Activated CD8-positive, alpha-beta memory T cell treated with anti-CD3 and anti-CD28 coated beads, Interleukin-2, amount 10 ng/mL, durations not matched to agents 7 days and 5 days (primary cell): ENCODE measurements at regions not wholly inside any gene's neighbourhood (a gene's known extent, or its start where the extent isn't known, plus 50 kb on each side); places are given as distances from the start of the nearest gene placed in this dataset.

Experiments used
- ATAC-seq: fragments of 150-1000 bp; cut with Tn5 transposase; one replicate; pipeline ENCODE4 v1.10.0; 2021; ENCODE audit warnings: moderate library complexity
- CTCF ChIA-PET: fragments of 350-600 bp; sonication (Branson Sonifier 250); formaldehyde crosslinking; loops from one replicate; lab custom pipeline; 2021; ENCODE audit warnings: antibody characterized with exemption; lab: Charles Lee
- DNase-seq: peaks from one replicate; pipeline ENCODE4 v3.0.0-alpha.2; 2020
- H3K27ac Mint-ChIP-seq: one replicate; pipeline ENCODE4 v1.8.0; 2021; ENCODE audit warnings: mild to moderate bottlenecking, mixed read lengths
- H3K27me3 Mint-ChIP-seq: one replicate; pipeline ENCODE4 v1.8.0; 2021; ENCODE audit warnings: mixed read lengths
- H3K36me3 Mint-ChIP-seq: one replicate; pipeline ENCODE4 v1.8.0; 2021; ENCODE audit warnings: mild to moderate bottlenecking, mixed read lengths
- H3K4me1 Mint-ChIP-seq: one replicate; pipeline ENCODE4 v1.8.0; 2021; ENCODE audit warnings: mixed read lengths
- H3K4me3 Mint-ChIP-seq: one replicate; pipeline ENCODE4 v1.8.0; 2021; ENCODE audit warnings: mild to moderate bottlenecking, moderate library complexity, mixed read lengths
- H3K9me3 Mint-ChIP-seq: one replicate; pipeline ENCODE4 v1.8.0; 2022; ENCODE audit warnings: low read depth, mixed read lengths

DNA sequence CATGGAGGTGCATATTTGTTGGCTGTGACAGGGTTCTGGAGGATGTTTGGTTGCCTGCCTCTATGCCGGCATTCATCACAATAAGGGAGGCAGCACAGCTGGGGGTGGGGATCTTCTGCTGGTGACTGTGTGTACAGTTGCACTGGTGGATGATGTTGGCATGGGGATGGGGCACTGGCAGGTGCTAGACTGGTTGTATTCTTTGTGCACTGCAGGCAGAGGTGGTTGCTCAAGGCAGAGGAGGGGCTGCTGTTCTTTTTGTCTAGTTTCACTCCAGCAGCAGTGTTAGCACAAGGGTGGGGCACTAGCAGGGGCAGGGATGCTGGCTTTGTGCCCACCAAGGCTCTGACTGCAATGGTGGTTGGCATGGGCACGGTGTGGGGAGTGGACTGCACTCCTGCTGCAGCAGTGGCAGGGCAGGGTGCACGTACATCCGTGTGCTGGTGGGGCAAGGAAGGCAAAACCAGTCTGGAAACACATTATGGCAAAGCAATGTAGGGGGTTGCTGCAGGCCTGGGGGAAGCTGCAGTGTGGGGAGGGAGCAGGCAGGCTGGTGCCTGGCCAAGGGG, 69.3 kb downstream of the ISOC1 start:
- Mint-ChIP-seq H3K4me3 (no peak overlapping the region), H3K4me1 (no peaks in the 10 kb centered on the region), H3K27me3 (no peaks in the 10 kb centered on the region), H3K9me3 (peaks cover 2% of the 10 kb centered on the region), H3K27ac (no peak overlapping the region), H3K36me3 (peaks cover 1% of the 10 kb centered on the region)
- CTCF ChIA-PET: no interaction called here
- DNase-seq (no peak), ATAC-seq (no peak)

DNA sequence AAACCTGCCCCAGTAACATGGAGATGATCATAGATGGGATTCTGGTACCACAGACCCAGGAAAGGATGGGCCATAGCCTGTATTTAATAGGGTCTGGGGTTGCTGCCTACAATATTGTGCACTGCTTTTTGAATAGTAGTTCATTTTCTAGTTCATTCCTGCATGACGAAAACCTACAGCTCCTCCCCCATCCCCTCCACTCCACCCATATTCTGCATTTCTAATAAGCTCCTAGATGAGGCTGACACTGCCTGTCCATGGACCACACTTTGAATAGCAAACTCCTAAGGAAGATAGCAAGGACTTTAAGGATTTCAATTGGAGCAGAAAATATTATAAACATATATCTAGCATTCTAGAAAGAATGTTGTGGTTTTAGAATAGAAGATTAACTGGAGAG, 75.5 kb downstream of the ISOC1 start:
- Mint-ChIP-seq H3K27me3 (no peaks in the 10 kb centered on the region), H3K9me3 (no peaks in the 10 kb centered on the region), H3K27ac (no peak overlapping the region), H3K4me3 (no peak overlapping the region), H3K4me1 (no peaks in the 10 kb centered on the region), H3K36me3 (no peaks in the 10 kb centered on the region)
- CTCF ChIA-PET: no interaction called here
- ATAC-seq (no peak), DNase-seq (no peak)

DNA sequence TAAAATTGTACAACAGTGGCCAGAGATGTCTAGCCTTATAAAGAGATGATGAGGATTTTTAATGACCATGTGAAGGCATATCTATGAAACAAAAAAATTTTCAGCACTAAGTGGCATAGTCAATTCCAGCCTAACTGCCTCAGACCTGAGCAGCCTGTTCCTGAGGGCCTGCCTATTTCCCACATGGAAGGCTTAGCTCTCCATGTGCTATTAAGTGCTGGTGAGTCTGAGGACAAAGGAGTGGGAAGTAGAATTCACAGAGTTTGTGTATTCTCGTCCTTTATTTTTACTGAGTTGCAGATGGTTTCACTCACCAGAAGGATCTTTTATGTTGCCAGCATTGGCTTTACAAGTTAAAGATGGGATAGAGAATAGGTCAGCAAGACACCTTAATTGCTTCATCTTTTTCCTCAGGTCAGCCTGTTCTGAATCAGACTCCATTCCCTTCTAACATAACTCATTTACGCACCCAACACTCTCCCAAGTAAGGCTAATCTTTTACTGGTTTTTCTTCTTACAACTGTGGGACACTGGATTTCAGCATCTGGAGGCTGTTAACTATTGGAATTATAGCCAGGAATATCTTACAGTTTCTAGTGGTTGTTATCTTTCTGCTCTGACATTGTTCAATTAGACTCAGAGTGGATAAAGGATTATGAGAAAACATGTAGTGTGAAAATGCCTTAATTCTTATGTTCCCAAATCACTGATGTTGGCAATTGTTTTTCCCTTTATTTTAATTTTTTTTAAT, 76.8 kb downstream of the ISOC1 start:
- DNase-seq (no peak), ATAC-seq (no peak)
- H3K4me1 Mint-ChIP-seq: no peaks in the 10 kb centered on the region
- no peaks in the 10 kb centered on the region for H3K27me3 Mint-ChIP-seq
- no peak overlapping the region for H3K27ac Mint-ChIP-seq
- no peak overlapping the region for H3K4me3 Mint-ChIP-seq
- no peaks in the 10 kb centered on the region for H3K36me3 Mint-ChIP-seq
- H3K9me3 Mint-ChIP-seq: no peaks in the 10 kb centered on the region
- CTCF ChIA-PET: no interaction called here

DNA sequence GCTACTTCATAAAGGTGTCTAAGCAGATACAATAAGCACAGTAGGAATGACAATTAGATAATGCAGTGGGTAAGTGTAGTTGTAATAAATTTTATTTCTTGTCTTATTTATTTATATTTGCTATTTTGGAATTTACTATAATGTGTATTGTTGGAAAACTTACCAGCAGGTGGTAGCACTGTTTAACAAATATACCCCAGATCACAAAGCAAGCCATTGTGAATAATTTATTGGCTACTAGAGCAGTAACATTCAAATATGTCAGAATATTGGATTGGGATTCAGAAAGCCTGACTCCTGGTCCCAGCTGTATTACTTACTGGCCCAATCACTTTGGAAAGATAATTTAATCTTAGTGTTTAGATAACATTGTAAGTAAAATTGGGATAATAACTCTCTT, 78.0 kb downstream of the ISOC1 start:
- no peak overlapping the region for H3K4me3 Mint-ChIP-seq
- no peak for ATAC-seq
- H3K27ac Mint-ChIP-seq: no peak overlapping the region
- H3K4me1 Mint-ChIP-seq: no peaks in the 10 kb centered on the region
- CTCF ChIA-PET: no interaction called here
- DNase-seq: no peak
- no peaks in the 10 kb centered on the region for H3K27me3 Mint-ChIP-seq
- no peaks in the 10 kb centered on the region for H3K36me3 Mint-ChIP-seq
- H3K9me3 Mint-ChIP-seq: no peaks in the 10 kb centered on the region

DNA sequence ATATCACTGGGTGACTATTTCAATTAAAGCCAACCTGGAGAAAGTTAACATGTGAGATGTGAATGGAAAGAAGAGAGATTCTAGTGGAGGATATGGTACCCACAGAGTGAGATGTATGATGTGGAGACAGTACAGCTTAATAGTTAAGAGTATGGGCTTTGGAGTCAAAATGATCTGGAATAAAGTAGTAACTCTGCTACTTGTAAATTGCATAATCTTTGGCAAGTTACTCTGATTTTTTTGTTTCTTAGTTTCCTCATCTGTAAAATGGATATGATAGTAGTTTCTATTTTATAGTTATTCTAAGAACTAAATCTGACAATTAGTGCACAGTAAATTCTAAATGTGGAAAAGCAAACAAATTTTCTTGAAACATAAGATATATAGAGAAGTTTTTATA, 79.2 kb downstream of the ISOC1 start:
- H3K9me3 Mint-ChIP-seq: no peaks in the 10 kb centered on the region
- DNase-seq (no peak), ATAC-seq (no peak)
- no peak overlapping the region for H3K4me3 Mint-ChIP-seq
- H3K4me1 Mint-ChIP-seq: no peaks in the 10 kb centered on the region
- H3K36me3 Mint-ChIP-seq: no peaks in the 10 kb centered on the region
- H3K27me3 Mint-ChIP-seq: no peaks in the 10 kb centered on the region
- no peak overlapping the region for H3K27ac Mint-ChIP-seq
- CTCF ChIA-PET: no interaction called here

DNA sequence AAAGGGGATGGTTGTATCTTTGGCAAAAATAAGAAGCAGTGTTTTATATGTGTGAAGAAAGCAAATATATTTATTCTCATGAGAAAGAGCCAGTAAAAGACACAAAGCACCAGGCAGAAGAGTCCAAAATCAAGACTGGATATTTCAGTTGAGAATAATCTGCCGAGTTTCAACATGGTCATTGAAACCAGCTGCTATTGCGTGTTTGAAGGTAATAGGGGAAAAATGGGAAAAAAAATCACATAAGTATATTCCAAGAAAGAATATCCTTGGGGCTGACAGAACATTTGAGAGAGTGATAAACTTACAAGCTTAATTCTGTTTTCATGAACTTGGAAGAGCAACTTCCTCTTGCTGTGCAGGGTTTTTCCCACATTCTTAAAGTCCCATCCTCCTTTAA, 79.9 kb downstream of the ISOC1 start:
- CTCF ChIA-PET: no interaction called here
- ATAC-seq: no peak

DNA sequence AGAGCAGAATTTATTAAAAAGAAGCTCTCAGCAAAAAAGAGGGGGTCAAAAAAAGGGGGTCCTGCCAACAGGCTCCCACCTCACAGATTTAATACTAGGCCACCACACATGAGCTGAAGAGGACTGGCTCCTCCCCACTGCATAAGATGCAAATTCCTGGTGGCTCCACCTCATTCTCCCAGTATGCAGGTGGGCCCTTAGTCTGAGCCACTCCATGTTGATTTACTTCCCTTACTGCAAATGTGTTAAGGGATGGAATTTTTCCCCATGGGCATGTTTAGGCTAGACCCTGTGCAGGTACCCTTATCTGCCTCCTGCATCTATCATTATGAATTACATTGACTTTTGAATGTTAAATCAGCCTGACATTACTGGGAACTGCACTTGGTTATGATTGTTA, 82.9 kb downstream of the ISOC1 start:
- no peaks in the 10 kb centered on the region for H3K36me3 Mint-ChIP-seq
- H3K4me3 Mint-ChIP-seq: no peak overlapping the region
- no peak for ATAC-seq
- CTCF ChIA-PET: no interaction called here
- no peaks in the 10 kb centered on the region for H3K9me3 Mint-ChIP-seq
- no peaks in the 10 kb centered on the region for H3K27me3 Mint-ChIP-seq
- no peak for DNase-seq
- H3K27ac Mint-ChIP-seq: no peak overlapping the region
- no peaks in the 10 kb centered on the region for H3K4me1 Mint-ChIP-seq

More for the DNA sequence above, 79.9 kb downstream of the ISOC1 start:
- Mint-ChIP-seq H3K4me3 (no peak overlapping the region), H3K9me3 (no peaks in the 10 kb centered on the region), H3K27ac (no peak overlapping the region), H3K27me3 (no peaks in the 10 kb centered on the region), H3K4me1 (no peaks in the 10 kb centered on the region), H3K36me3 (no peaks in the 10 kb centered on the region)
- DNase-seq: no peak

DNA sequence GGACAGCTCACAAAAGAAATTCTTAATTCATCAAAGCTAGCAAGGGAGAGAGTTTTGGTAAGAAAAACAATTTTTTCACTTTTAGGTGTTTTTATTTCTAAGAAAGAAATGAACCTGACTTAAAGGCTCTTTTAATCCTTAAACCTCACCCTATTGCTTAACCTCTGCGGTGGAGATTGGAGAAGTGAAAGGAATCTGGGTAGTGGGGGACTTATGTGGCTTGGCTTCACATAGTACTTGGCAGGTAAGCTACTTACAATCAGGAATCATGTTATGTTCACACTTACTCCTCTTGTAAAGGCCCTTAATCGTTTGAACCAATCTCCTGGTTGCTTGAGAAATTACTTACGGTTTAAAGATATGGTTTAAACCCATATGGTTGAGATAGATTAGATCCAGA, 104.8 kb downstream of the ISOC1 start:
- no peak overlapping the region for H3K27ac Mint-ChIP-seq
- no peaks in the 10 kb centered on the region for H3K27me3 Mint-ChIP-seq
- no peaks in the 10 kb centered on the region for H3K4me1 Mint-ChIP-seq
- no peak for DNase-seq
- CTCF ChIA-PET: no interaction called here
- no peak overlapping the region for H3K4me3 Mint-ChIP-seq
- no peaks in the 10 kb centered on the region for H3K36me3 Mint-ChIP-seq
- H3K9me3 Mint-ChIP-seq: no peaks in the 10 kb centered on the region
- no peak for ATAC-seq

DNA sequence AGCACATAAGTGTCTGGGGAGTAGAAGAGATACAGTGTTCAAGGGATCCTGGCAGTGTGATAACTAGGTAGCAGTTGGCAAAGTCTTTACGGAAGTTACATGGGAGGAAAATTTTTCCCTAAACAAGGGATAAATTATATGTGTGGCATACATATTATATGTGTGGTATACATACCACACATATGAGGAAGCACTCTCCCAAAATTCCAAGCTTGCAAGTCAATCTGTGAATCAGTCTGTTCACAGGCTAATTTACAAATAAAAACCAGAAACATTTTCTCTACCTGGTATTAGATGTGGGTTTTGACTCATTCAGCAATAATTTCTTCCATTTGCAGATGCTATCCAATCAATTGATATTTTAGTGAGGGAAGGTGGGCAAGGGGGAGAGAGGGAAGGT, 110.0 kb downstream of the ISOC1 start:
- no peak overlapping the region for H3K27ac Mint-ChIP-seq
- H3K4me1 Mint-ChIP-seq: no peaks in the 10 kb centered on the region
- no peak overlapping the region for H3K4me3 Mint-ChIP-seq
- DNase-seq: no peak
- H3K36me3 Mint-ChIP-seq: no peaks in the 10 kb centered on the region
- H3K27me3 Mint-ChIP-seq: no peaks in the 10 kb centered on the region
- ATAC-seq: no peak
- H3K9me3 Mint-ChIP-seq: no peaks in the 10 kb centered on the region
- CTCF ChIA-PET: no interaction called here

DNA sequence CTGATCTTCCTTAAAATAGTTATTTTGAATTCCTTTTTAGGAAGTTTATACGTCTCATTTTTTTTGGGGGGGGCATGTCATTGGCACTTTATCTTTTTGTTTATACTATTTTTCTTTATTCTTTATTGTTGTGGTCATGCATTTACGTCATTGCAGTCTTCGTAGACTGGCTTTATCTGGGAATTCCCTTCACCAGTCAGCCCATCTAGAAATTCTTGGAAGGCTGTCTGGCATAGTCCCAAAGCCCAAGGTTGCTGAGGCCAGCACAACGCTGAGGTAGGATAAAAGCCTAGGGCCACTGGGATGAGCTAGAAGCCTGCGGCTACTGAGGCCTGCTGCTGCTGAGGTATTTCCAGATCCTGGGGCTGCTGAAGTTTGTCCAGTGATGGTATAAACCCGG, 121.5 kb downstream of the ISOC1 start:
- H3K9me3 Mint-ChIP-seq: peaks cover 10% of the 10 kb centered on the region
- no peak overlapping the region for H3K4me3 Mint-ChIP-seq
- ATAC-seq: no peak
- H3K27me3 Mint-ChIP-seq: no peaks in the 10 kb centered on the region
- no peak for DNase-seq
- CTCF ChIA-PET: no interaction called here
- no peak overlapping the region for H3K27ac Mint-ChIP-seq
- H3K4me1 Mint-ChIP-seq: no peaks in the 10 kb centered on the region
- H3K36me3 Mint-ChIP-seq: no peaks in the 10 kb centered on the region

DNA sequence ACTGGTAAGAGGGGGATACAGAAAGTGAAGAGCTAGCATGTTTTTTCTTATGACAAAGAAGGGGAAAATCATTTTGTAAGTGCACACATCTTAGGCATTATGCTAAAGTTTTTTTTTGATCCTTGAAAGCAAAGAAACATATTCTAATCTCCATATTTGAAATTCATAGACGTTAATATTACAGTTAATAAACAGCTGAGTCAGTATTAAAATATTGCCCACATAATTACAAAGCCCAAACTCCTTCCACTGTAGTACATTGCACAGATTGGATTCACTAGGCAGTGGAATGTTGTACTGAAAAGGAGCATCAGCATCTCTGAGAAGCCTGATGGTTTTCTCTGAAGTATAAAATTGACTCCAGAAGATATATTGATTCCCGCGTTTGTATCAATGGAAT, 122.6 kb downstream of the ISOC1 start:
- CTCF ChIA-PET: no interaction called here
- DNase-seq (no peak), ATAC-seq (no peak)
- Mint-ChIP-seq H3K27me3 (no peaks in the 10 kb centered on the region), H3K36me3 (no peaks in the 10 kb centered on the region), H3K9me3 (peaks cover 10% of the 10 kb centered on the region), H3K4me3 (no peak overlapping the region), H3K27ac (no peak overlapping the region), H3K4me1 (no peaks in the 10 kb centered on the region)

DNA sequence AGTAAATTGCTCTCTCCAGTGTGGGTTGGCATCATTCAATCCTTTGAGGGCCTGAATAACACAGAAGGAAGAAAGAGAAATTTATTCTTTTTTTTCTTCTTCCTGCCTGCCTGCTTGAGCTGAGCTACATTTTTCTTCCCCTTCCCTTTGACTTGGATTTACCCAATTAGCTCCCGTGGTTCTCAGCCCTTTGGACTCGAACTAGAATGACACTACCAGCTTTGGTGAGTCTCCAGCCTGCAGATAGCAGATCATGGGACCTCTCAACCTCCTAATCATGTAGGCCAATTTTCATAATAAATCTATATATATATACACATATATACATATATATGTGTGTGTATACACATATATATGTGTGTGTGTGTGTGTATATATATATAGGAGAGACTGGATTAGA, 128.6 kb downstream of the ISOC1 start:
- DNase-seq (no peak), ATAC-seq (no peak)
- Mint-ChIP-seq H3K36me3 (no peaks in the 10 kb centered on the region), H3K9me3 (no peaks in the 10 kb centered on the region), H3K27ac (no peak overlapping the region), H3K4me1 (no peaks in the 10 kb centered on the region), H3K4me3 (no peak overlapping the region), H3K27me3 (no peaks in the 10 kb centered on the region)
- CTCF ChIA-PET: no interaction called here

DNA sequence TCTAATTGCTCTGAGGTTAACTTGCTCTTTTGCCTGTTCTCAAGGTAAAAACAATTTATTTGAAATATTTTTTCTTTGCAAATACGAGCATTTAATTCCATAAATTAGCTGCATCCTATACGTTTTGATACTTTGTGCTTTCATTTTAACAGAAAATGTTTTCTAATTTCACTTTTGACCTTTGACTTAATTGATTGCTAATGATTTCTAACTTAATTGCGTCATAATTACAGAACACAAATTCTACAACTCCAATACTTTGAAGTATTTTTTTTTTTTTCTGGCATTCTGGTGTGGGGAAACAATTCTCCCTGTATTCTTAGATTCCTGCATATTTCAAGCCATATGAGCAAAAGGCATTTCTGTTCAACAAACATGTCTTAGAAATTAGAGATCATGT, 134.0 kb downstream of the ISOC1 start:
- no peaks in the 10 kb centered on the region for H3K4me1 Mint-ChIP-seq
- H3K36me3 Mint-ChIP-seq: no peaks in the 10 kb centered on the region
- H3K27me3 Mint-ChIP-seq: no peaks in the 10 kb centered on the region
- DNase-seq: no peak
- no peak for ATAC-seq
- no peak overlapping the region for H3K27ac Mint-ChIP-seq
- no peaks in the 10 kb centered on the region for H3K9me3 Mint-ChIP-seq
- CTCF ChIA-PET: no interaction called here
- H3K4me3 Mint-ChIP-seq: no peak overlapping the region

DNA sequence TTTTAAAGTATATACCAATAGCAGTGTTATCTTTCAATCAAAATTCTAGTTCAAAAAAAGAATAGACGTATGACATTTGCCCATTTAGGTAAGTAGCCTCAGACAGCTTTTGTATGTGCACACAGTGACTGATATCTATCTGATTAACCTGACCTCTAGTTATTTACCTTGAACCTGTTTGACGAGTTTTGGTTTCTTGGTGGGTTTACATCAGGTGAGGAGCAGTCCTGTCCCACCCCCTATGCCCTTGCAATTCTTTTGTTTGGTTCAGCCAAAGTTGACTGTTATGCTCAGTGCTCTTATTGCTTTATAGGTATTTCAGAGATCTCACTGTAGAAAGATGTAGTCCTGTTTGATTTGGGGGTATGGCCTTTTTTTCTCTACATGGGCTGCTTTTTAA, 147.2 kb downstream of the ISOC1 start:
- Mint-ChIP-seq H3K27me3 (no peaks in the 10 kb centered on the region), H3K9me3 (no peaks in the 10 kb centered on the region), H3K27ac (no peak overlapping the region), H3K4me3 (no peak overlapping the region), H3K4me1 (no peaks in the 10 kb centered on the region), H3K36me3 (no peaks in the 10 kb centered on the region)
- CTCF ChIA-PET: no interaction called here
- ATAC-seq: no peak
- DNase-seq: no peak
